WTC11 (cell line): ENCODE measurements at regions not wholly inside any gene's neighbourhood (a gene's known extent, or its start where the extent isn't known, plus 50 kb on each side); places are given as distances from the start of the nearest gene placed in this dataset.

Experiments
- ARID4B ChIP-seq: sonication (generic); formaldehyde crosslinking; IDR thresholded peaks from 2 replicates; pipeline ENCODE4 v1.8.0; 2023; ENCODE audit warnings: missing genetic modification reagents, mild to moderate bottlenecking, borderline replicate concordance
- ATF3 ChIP-seq: sonication (generic); formaldehyde crosslinking; conservative IDR thresholded peaks from 2 replicates; pipeline ENCODE4 v1.8.1; 2022; ENCODE audit warnings: mild to moderate bottlenecking, missing genetic modification reagents
- CTCF ChIP-seq: fragments of 200-600 bp; IDR thresholded peaks from 2 replicates; pipeline ENCODE4 v1.8.0; 2022; ENCODE audit warnings: antibody characterized with exemption
- E2F5 ChIP-seq: sonication (generic); formaldehyde crosslinking; IDR thresholded peaks from 2 replicates; pipeline ENCODE4 v1.8.1; 2022; ENCODE audit warnings: mild to moderate bottlenecking, moderate library complexity, missing genetic modification reagents
- ESRRA ChIP-seq: sonication (generic); formaldehyde crosslinking; IDR thresholded peaks from 2 replicates; pipeline ENCODE4 v1.8.1; 2022; ENCODE audit warnings: mild to moderate bottlenecking, missing genetic modification reagents, borderline replicate concordance
- KAT7 ChIP-seq: sonication (generic); formaldehyde crosslinking; IDR thresholded peaks from 2 replicates; pipeline ENCODE4 v1.8.1; 2023; ENCODE audit warnings: missing genetic modification reagents, mild to moderate bottlenecking, borderline replicate concordance
- MAX ChIP-seq: sonication (generic); formaldehyde crosslinking; IDR thresholded peaks from 2 replicates; pipeline ENCODE4 v1.8.0; 2022; ENCODE audit warnings: mild to moderate bottlenecking, missing genetic modification reagents
- NFYB ChIP-seq: sonication (generic); formaldehyde crosslinking; conservative IDR thresholded peaks from 2 replicates; pipeline ENCODE4 v1.8.0; 2022; ENCODE audit warnings: low read depth, missing genetic modification reagents
- USF2 ChIP-seq: sonication (generic); formaldehyde crosslinking; IDR thresholded peaks from 2 replicates; pipeline ENCODE4 v1.8.1; 2023; ENCODE audit warnings: mild to moderate bottlenecking, missing genetic modification reagents, moderate library complexity
- ZBTB43 ChIP-seq: sonication (generic); formaldehyde crosslinking; IDR thresholded peaks from 2 replicates; pipeline ENCODE4 v1.8.1; 2023; ENCODE audit warnings: mild to moderate bottlenecking, missing genetic modification reagents

GRCh38 chr14:25570483-25570882, 520.5 kb upstream of the STXBP6 start:
- no peak for TF ChIP-seq USF2 (CRISPR knock-in tag)
- TF ChIP-seq CTCF: no peak
- TF ChIP-seq ATF3: no peak
- TF ChIP-seq ARID4B (CRISPR knock-in tag): no peak
- TF ChIP-seq NFYB (CRISPR knock-in tag): no peak
- no peak for TF ChIP-seq MAX (CRISPR knock-in tag)
- TF ChIP-seq E2F5 (CRISPR knock-in tag): no peak
- no peak for TF ChIP-seq ZBTB43 (CRISPR knock-in tag)
- TF ChIP-seq ESRRA: no peak
- TF ChIP-seq KAT7 (CRISPR knock-in tag): no peak
